IPS-20b (cell line): ENCODE measurements at regions not wholly inside any gene's neighbourhood (a gene's known extent, or its start where the extent isn't known, plus 50 kb on each side); places are given as distances from the start of the nearest gene placed in this dataset.

Source experiments
- H3K27ac ChIP-seq: one replicate; pipeline ENCODE4 v1.5.1; 2013; ENCODE audit warnings: low read length
- H3K27me3 ChIP-seq: 2 replicates; pipeline ENCODE4 v1.6.1; 2013; ENCODE audit warnings: mild to moderate bottlenecking, low read length, inconsistent platforms; ENCODE audit not compliant: insufficient read depth
- H3K36me3 ChIP-seq: 2 replicates; pipeline ENCODE4 v1.6.1; 2013; ENCODE audit warnings: low read depth, mild to moderate bottlenecking, inconsistent platforms, low read length, moderate library complexity; ENCODE audit not compliant: insufficient read depth
- H3K4me1 ChIP-seq: 2 replicates; pipeline ENCODE4 v1.6.1; 2013; ENCODE audit warnings: mild to moderate bottlenecking, control low read depth, inconsistent platforms, low read length, moderate library complexity; ENCODE audit not compliant: insufficient read depth
- H3K4me3 ChIP-seq: 2 replicates; pipeline ENCODE4 v1.5.1; 2013; ENCODE audit warnings: mild to moderate bottlenecking, low read length, inconsistent platforms
- H3K9ac ChIP-seq: 2 replicates; pipeline ENCODE4 v1.6.1; 2013; ENCODE audit warnings: low read depth, mild to moderate bottlenecking, inconsistent platforms, low read length, moderate library complexity
- H3K9me3 ChIP-seq: 2 replicates; pipeline ENCODE4 v1.6.1; 2013; ENCODE audit warnings: mild to moderate bottlenecking, low read depth, low read length, inconsistent platforms; ENCODE audit not compliant: insufficient read depth

DNA sequence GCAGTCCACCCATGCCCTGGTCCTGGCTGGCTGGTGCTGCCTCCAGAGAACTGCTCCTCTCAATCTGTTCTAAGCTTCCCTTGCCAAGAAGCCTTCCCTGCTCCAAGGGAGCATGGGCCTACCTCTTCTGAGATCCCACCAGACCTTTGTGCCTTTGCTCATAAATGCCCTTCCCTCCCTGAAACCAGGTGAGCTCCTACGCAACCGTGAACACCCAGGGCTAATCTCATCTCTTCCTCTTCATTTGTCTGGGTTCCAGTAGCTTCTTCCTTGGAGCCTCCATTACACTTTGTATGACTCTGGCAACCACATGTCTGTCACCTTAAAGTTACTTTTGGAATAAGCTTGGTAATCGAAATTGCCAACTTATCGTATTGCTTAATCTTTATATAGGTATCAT is 270.6 kb downstream of the PBX3 start:
- no peaks in the 10 kb centered on the region for H3K27me3 ChIP-seq
- H3K27ac ChIP-seq: no peak overlapping the region
- no peaks in the 10 kb centered on the region for H3K4me1 ChIP-seq
- H3K4me3 ChIP-seq: no peak overlapping the region
- H3K9ac ChIP-seq: no peak overlapping the region
- H3K9me3 ChIP-seq: no peaks in the 10 kb centered on the region
- H3K36me3 ChIP-seq: no peaks in the 10 kb centered on the region

GRCh38 chr9:126020836-126021235 is 273.7 kb downstream of the PBX3 start:
- Histone ChIP-seq H3K4me1 (no peaks in the 10 kb centered on the region), H3K27me3 (no peaks in the 10 kb centered on the region), H3K9ac (no peak overlapping the region), H3K27ac (no peak overlapping the region), H3K36me3 (no peaks in the 10 kb centered on the region), H3K9me3 (no peaks in the 10 kb centered on the region), H3K4me3 (no peak overlapping the region)

DNA sequence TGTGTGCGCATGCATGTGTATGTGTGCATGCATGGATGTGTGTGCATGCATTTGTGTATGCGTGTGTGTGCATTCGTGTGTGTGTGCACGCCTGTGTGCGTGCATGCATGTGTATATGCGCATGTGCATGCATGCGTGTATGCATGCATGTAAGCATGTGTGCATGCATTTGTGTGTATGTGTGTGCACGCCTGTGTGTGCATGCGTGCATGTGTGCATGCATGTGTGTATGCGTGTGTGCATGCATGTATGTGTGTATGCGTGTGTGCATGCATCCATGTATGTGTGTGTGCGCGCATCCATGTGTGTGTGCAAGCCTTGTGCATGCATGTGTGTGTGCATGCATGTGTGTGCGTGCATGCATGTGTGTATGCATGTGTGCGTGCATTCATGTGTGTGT is 276.8 kb downstream of the PBX3 start:
- H3K4me1 ChIP-seq: no peaks in the 10 kb centered on the region

GRCh38 chr9:126024581-126025230 is 277.5 kb downstream of the PBX3 start:
- Histone ChIP-seq H3K9me3 (no peaks in the 10 kb centered on the region), H3K9ac (no peak overlapping the region), H3K27ac (no peak overlapping the region), H3K4me3 (no peak overlapping the region), H3K36me3 (no peaks in the 10 kb centered on the region), H3K27me3 (no peaks in the 10 kb centered on the region), H3K4me1 (no peaks in the 10 kb centered on the region)

More for the DNA sequence above, 276.8 kb downstream of the PBX3 start:
- H3K9me3 ChIP-seq: no peaks in the 10 kb centered on the region
- H3K4me3 ChIP-seq: no peak overlapping the region
- H3K27me3 ChIP-seq: no peaks in the 10 kb centered on the region
- no peak overlapping the region for H3K27ac ChIP-seq
- no peak overlapping the region for H3K9ac ChIP-seq
- H3K36me3 ChIP-seq: no peaks in the 10 kb centered on the region

DNA sequence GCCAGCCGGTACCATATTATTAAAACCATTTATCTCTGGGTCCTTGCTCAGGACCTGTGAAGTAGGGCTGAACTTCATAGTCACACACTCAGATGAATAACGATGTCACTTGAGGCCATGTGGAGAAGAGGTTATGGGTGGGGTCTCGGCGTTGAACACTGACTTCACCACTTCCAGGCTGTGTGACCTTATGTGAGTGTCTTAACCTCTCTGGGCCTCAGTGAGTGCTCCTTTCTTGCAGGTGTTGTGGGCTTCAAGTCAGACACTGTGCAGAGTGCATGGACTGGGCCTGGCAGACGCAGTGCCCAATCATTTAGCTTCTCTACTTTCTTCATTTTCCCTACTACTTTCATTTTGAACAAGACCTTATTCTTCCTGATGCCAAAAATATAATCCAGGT is 278.8 kb downstream of the PBX3 start:
- Histone ChIP-seq H3K27me3 (no peaks in the 10 kb centered on the region), H3K27ac (no peak overlapping the region)

DNA sequence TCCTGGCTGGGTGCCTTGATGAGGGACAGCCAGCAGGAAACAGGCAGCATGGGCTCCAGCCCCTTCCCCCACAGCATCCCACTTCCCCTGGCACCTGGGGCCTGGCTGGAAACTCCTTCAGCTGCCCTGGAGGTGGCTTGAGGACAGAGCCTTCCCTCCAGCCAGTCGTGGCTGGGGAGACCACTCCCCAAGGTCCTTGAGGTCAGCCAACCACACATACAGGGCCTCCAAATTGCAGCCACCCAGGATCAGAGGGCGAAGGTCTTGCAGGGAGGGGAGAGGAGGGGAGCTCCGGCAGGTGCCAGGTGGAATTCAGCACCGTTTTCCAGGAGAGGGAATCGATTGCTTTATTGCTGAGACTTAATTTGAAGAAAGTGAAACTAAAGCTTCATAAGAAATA is 280.4 kb downstream of the PBX3 start:
- no peaks in the 10 kb centered on the region for H3K27me3 ChIP-seq
- H3K36me3 ChIP-seq: no peaks in the 10 kb centered on the region
- no peak overlapping the region for H3K4me3 ChIP-seq
- H3K9me3 ChIP-seq: no peaks in the 10 kb centered on the region
- no peaks in the 10 kb centered on the region for H3K4me1 ChIP-seq
- no peak overlapping the region for H3K27ac ChIP-seq
- no peak overlapping the region for H3K9ac ChIP-seq

More for the DNA sequence above, 278.8 kb downstream of the PBX3 start:
- Histone ChIP-seq H3K4me3 (no peak overlapping the region), H3K9me3 (no peaks in the 10 kb centered on the region), H3K36me3 (no peaks in the 10 kb centered on the region), H3K9ac (no peak overlapping the region), H3K4me1 (no peaks in the 10 kb centered on the region)

- Histone ChIP-seq H3K9ac (no peak overlapping the region), H3K9me3 (no peaks in the 10 kb centered on the region), H3K4me3 (no peak overlapping the region), H3K36me3 (no peaks in the 10 kb centered on the region), H3K27ac (no peak overlapping the region), H3K4me1 (no peaks in the 10 kb centered on the region), H3K27me3 (no peaks in the 10 kb centered on the region)
Observed at GRCh38 chr9:126028746-126029145, 281.6 kb downstream of the PBX3 start.

- H3K4me3 ChIP-seq: no peak overlapping the region
- H3K4me1 ChIP-seq: no peaks in the 10 kb centered on the region
- H3K9ac ChIP-seq: no peak overlapping the region
- H3K27me3 ChIP-seq: no peaks in the 10 kb centered on the region
- H3K36me3 ChIP-seq: no peaks in the 10 kb centered on the region
- no peak overlapping the region for H3K27ac ChIP-seq
- no peaks in the 10 kb centered on the region for H3K9me3 ChIP-seq
Observed at GRCh38 chr9:126030716-126031115, 283.5 kb downstream of the PBX3 start.

- no peaks in the 10 kb centered on the region for H3K27me3 ChIP-seq
- H3K27ac ChIP-seq: no peak overlapping the region
- no peaks in the 10 kb centered on the region for H3K36me3 ChIP-seq
- no peak overlapping the region for H3K4me3 ChIP-seq
- no peaks in the 10 kb centered on the region for H3K4me1 ChIP-seq
- no peak overlapping the region for H3K9ac ChIP-seq
- H3K9me3 ChIP-seq: no peaks in the 10 kb centered on the region
Observed at GRCh38 chr9:126031116-126031515, 283.9 kb downstream of the PBX3 start.

- H3K36me3 ChIP-seq: no peaks in the 10 kb centered on the region
- H3K9me3 ChIP-seq: no peaks in the 10 kb centered on the region
- H3K4me3 ChIP-seq: no peak overlapping the region
- H3K27ac ChIP-seq: no peak overlapping the region
- H3K4me1 ChIP-seq: no peaks in the 10 kb centered on the region
- no peaks in the 10 kb centered on the region for H3K27me3 ChIP-seq
- H3K9ac ChIP-seq: no peak overlapping the region
Observed at GRCh38 chr9:126032135-126032534, 285.0 kb downstream of the PBX3 start.

DNA sequence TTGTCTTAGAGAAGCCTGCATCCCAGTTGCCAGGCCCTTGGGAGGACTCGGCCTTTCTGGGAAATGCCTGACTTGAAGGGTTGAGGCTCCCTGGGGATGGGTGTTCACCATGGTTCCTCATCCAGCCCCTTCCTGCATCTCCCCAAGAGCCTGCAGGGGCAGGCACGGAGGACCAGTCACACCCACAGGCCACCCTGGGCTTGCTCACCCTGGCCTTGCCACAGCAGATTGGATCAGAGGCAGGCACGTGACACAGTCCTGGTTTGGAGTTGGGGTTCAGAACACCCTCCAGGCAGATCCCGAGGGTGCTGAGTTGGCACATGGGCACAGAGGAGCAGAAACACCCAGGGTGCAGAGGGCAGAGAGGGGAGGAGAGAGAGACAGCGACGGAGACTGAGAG is 286.1 kb downstream of the PBX3 start:
- no peak overlapping the region for H3K27ac ChIP-seq
- H3K4me3 ChIP-seq: no peak overlapping the region
- no peaks in the 10 kb centered on the region for H3K4me1 ChIP-seq
- H3K9me3 ChIP-seq: no peaks in the 10 kb centered on the region
- no peaks in the 10 kb centered on the region for H3K27me3 ChIP-seq
- H3K9ac ChIP-seq: no peak overlapping the region
- no peaks in the 10 kb centered on the region for H3K36me3 ChIP-seq

GRCh38 chr9:126033956-126034355 is 286.8 kb downstream of the PBX3 start:
- Histone ChIP-seq H3K4me3 (no peak overlapping the region), H3K27ac (no peak overlapping the region), H3K9me3 (no peaks in the 10 kb centered on the region), H3K9ac (no peak overlapping the region), H3K27me3 (no peaks in the 10 kb centered on the region), H3K36me3 (no peaks in the 10 kb centered on the region), H3K4me1 (no peaks in the 10 kb centered on the region)
